SU-DHL-6 (cell line): ENCODE measurements at regions not wholly inside any gene's neighbourhood (a gene's known extent, or its start where the extent isn't known, plus 50 kb on each side); places are given as distances from the start of the nearest gene placed in this dataset.
A peak's percentile ranks its signal among the peaks of the same experiment; 100 is the strongest.

Experiments
- H2AFZ ChIP-seq: fragments of 200-600 bp; sonication (generic); 2 replicates; pipeline ENCODE4 v1.6.1; 2014; ENCODE audit warnings: low read depth, mild to moderate bottlenecking, moderate library complexity, mixed read lengths, antibody characterized with exemption, low read length; ENCODE audit not compliant: severe bottlenecking
- H3F3A ChIP-seq: fragments of 200-600 bp; shearing (Covaris generic); 2 replicates; pipeline ENCODE4 v1.6.0; 2016; ENCODE audit warnings: antibody characterized with exemption, mild to moderate bottlenecking; ENCODE audit not compliant: insufficient read depth
- H3K27ac ChIP-seq: fragments of 200-600 bp; sonication (generic); 2 replicates; pipeline ENCODE4 v1.5.1; 2016; ENCODE audit warnings: low read depth, mild to moderate bottlenecking, low read length, moderate library complexity, mixed read lengths
- H3K27me3 ChIP-seq: fragments of 200-600 bp; sonication (generic), shearing (Covaris generic); 2 replicates; pipeline ENCODE4 v1.6.0; 2014; ENCODE audit warnings: mild to moderate bottlenecking, low read length
- H3K36me3 ChIP-seq: fragments of 200-600 bp; sonication (generic); 2 replicates; pipeline ENCODE4 v1.6.1; 2014; ENCODE audit warnings: mild to moderate bottlenecking, low read length, mixed read lengths
- H3K4me2 ChIP-seq: fragments of 300-600, 200-600 bp; shearing (Covaris generic), sonication (generic); 2 replicates; pipeline ENCODE4 v1.6.0; 2014; ENCODE audit warnings: low read length, low read depth, mild to moderate bottlenecking; ENCODE audit not compliant: poor library complexity, severe bottlenecking
- H3K4me3 ChIP-seq: fragments of 200-600 bp; sonication (generic); 2 replicates; pipeline ENCODE4 v1.5.1; 2014; ENCODE audit warnings: antibody characterized with exemption, low read length, mild to moderate bottlenecking, mixed read lengths; ENCODE audit not compliant: insufficient read depth, poor library complexity, severe bottlenecking
- H3K79me2 ChIP-seq: fragments of 200-600 bp; sonication (generic); 2 replicates; pipeline ENCODE4 v1.6.1; 2014; ENCODE audit warnings: mild to moderate bottlenecking, low read length, moderate library complexity; ENCODE audit not compliant: insufficient read depth
- H3K9ac ChIP-seq: fragments of 200-600 bp; sonication (generic); 2 replicates; pipeline ENCODE4 v1.7.0; 2014; ENCODE audit warnings: mild to moderate bottlenecking, low read length
- H3K9me2 ChIP-seq: fragments of 200-600 bp; sonication (generic); replicated peaks from 2 replicates; pipeline ENCODE4 v1.6.1; 2014; ENCODE audit warnings: low read length; ENCODE audit not compliant: insufficient read depth
- H3K9me3 ChIP-seq: fragments of 200-600 bp; sonication (generic); 2 replicates; pipeline ENCODE4 v1.6.1; 2014; ENCODE audit warnings: low read length, mixed read lengths; ENCODE audit not compliant: insufficient read depth
- H4K20me1 ChIP-seq: fragments of 200-600 bp; sonication (generic); 2 replicates; pipeline ENCODE4 v1.6.1; 2014; ENCODE audit warnings: low read depth, mild to moderate bottlenecking, antibody characterized with exemption, low read length, moderate library complexity, mixed read lengths
- EZH2phosphoT487 ChIP-seq: fragments of 200-600 bp; sonication (generic), shearing (Covaris generic); conservative IDR thresholded peaks from 2 replicates; pipeline ENCODE4 v1.6.1; 2018; ENCODE audit warnings: mild to moderate bottlenecking, antibody characterized with exemption, low read length, moderate library complexity, mixed read lengths
- TF ChIP-seq, protein P1 (sequence below): fragments of 200-600 bp; sonication (generic); IDR thresholded peaks from one replicate; pipeline ENCODE4 v1.5.1; 2017; ENCODE audit warnings: antibody characterized with exemption, mild to moderate bottlenecking, low read length, moderate library complexity; ENCODE audit not compliant: insufficient read depth, poor library complexity, severe bottlenecking

DNA sequence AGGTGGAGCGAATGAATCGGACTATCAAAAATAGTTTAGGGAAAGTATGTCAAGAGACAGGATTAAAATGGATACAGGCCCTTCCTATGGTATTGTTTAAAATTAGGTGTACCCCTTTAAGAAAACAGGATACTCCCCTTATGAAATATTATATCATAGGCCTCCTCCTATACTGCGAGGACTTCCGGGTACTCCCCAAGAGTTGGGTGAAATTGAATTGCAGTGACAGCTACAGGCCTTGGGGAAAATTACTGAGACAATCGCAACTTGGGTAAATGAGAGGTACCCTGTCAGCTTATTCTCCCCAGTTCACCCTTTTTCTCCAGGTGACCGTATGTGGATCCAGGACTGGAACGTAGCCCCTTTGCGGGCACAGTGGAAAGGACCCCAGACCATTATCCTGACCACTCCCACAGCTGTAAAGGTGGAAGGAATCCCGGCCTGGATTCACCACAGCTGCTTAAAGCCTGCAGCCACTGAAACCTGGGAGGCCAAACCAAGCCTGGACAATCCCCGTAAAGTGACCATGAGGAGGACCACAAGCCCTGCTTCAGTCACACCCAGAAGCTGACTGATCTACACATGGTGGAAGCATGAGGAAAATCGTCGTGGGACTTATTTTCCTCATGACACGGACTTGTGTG lies 1138.1 kb downstream of the ARAP2 start:
- Histone ChIP-seq H3K4me3 (no peak overlapping the region), H3F3A (no peaks in the 10 kb centered on the region), H3K9me3 (no peaks in the 10 kb centered on the region), H3K79me2 (no peaks in the 10 kb centered on the region), H3K27me3 (no peaks in the 10 kb centered on the region), H4K20me1 (no peaks in the 10 kb centered on the region), H3K9me2 (no peaks in the 10 kb centered on the region), H2AFZ (no peak overlapping the region), H3K27ac (no peak overlapping the region), H3K4me2 (no peak overlapping the region), H3K9ac (no peak overlapping the region), H3K36me3 (no peaks in the 10 kb centered on the region)
- TF ChIP-seq, protein P1, sequence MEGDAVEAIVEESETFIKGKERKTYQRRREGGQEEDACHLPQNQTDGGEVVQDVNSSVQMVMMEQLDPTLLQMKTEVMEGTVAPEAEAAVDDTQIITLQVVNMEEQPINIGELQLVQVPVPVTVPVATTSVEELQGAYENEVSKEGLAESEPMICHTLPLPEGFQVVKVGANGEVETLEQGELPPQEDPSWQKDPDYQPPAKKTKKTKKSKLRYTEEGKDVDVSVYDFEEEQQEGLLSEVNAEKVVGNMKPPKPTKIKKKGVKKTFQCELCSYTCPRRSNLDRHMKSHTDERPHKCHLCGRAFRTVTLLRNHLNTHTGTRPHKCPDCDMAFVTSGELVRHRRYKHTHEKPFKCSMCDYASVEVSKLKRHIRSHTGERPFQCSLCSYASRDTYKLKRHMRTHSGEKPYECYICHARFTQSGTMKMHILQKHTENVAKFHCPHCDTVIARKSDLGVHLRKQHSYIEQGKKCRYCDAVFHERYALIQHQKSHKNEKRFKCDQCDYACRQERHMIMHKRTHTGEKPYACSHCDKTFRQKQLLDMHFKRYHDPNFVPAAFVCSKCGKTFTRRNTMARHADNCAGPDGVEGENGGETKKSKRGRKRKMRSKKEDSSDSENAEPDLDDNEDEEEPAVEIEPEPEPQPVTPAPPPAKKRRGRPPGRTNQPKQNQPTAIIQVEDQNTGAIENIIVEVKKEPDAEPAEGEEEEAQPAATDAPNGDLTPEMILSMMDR: no peak
- TF ChIP-seq EZH2phosphoT487: no peak

DNA sequence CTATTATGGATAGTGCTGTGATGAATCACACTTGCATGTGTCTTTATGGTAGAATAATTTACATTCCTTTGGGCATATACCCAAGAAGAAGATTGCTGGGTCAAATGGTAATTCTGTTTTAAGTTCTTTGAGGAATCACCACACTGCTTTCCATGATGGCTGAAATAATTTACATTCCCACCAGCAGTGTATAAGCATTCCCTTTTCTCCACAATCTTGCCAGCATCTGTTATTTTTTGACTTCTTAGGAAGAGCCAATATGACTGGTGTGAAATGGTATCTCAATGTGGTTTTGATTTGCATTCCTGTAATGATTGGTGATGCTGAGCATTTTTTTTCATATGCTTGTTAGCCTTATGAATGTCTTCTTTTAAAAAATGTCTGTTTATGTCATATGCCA lies 1120.2 kb downstream of the ARAP2 start:
- Histone ChIP-seq H3K4me3 (no peak overlapping the region), H3K4me2 (no peak overlapping the region), H3K79me2 (no peaks in the 10 kb centered on the region), H3K9me3 (no peaks in the 10 kb centered on the region), H3F3A (no peaks in the 10 kb centered on the region), H4K20me1 (no peaks in the 10 kb centered on the region), H3K36me3 (no peaks in the 10 kb centered on the region), H3K9me2 (no peaks in the 10 kb centered on the region), H3K27ac (no peak overlapping the region), H3K27me3 (no peaks in the 10 kb centered on the region), H2AFZ (no peak overlapping the region), H3K9ac (no peak overlapping the region)
- TF ChIP-seq, protein P1: no peak
- no peak for TF ChIP-seq EZH2phosphoT487

DNA sequence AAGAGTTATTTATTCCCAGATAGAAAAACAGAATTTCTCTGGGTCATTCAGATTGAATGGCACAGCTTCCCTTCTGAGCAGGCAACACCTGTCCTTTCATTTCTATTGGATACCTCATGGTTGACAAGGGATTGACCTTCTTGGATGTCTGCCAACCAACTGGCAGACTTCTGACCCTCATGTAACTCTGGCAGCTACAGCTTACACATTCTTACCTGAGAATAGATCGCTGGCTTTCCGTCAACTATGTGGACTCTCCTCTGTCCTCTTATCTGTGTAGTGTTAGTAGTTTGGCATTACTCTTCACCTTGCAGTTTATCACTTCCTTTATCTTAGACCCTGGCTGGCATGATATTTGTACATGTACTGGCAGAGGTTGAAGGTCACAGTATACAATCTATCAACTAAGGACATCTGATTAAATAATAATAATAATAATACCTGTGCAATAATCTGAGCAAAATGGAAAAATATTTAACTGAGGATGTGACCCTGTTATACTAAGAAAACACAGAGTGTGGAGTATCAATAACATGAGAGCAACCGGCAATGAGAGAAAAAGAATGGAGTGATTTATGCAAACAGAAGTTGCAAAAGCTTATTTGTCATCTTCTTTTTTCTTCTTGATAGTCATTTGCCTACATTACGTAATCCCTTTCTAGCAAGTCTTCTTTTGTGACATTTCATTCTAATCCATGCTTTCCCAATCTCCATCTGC lies 1118.2 kb downstream of the ARAP2 start:
- Histone ChIP-seq H3K4me2 (no peak overlapping the region), H3K36me3 (no peaks in the 10 kb centered on the region), H3F3A (no peaks in the 10 kb centered on the region), H3K27me3 (no peaks in the 10 kb centered on the region), H3K79me2 (no peaks in the 10 kb centered on the region), H4K20me1 (no peaks in the 10 kb centered on the region), H3K9me2 (no peaks in the 10 kb centered on the region), H3K9me3 (peaks cover 4% of the 10 kb centered on the region; the same call in 1 of the 2 replicates), H3K27ac (no peak overlapping the region), H3K4me3 (no peak overlapping the region), H2AFZ (peak overlapping the region; percentile 61), H3K9ac (no peak overlapping the region)
- TF ChIP-seq, protein P1: no peak
- TF ChIP-seq EZH2phosphoT487: no peak
